K562 (cell line): ENCODE measurements at regions not wholly inside any gene's neighbourhood (a gene's known extent, or its start where the extent isn't known, plus 50 kb on each side); places are given as distances from the start of the nearest gene placed in this dataset.

Experiments used
- ATAC-seq: fragments of 200-7000 bp; cut with Tn5 transposase; 3 replicates; pipeline ENCODE4 v1.9.1; 2020; ENCODE audit warnings: moderate library complexity
- BruUV-seq: library from RNA; stranded (reverse); fragments of 400-500 nt; replicated peaks from 2 replicates; lab custom pipeline; 2021; lab: Mats Ljungman, UMichigan
- CTCF ChIA-PET: fragments of 300-600 bp; formaldehyde crosslinking; extraction: SDS; loops from one replicate; lab custom pipeline; 2021; ENCODE audit warnings: low intra/inter-chr PET ratio; lab: Yijun Ruan, JAX
- POLR2A ChIA-PET: fragments of 300-600, 350-650 bp; sonication (Branson Sonifier 250); formaldehyde crosslinking; extraction: SDS; loops from one replicate; lab custom pipeline; 2021; ENCODE audit warnings: antibody characterized with exemption, inconsistent platforms; lab: Yijun Ruan, JAX
- DNase-seq, 4 experiments: peaks; one replicate each; pipeline versions ENCODE4 v3.0.0 to v3.0.0-alpha.2; 2011 to 2018; ENCODE audit warnings: low spot score in 3 of 4, mixed read lengths in 3 of 4; ENCODE audit errors: extremely low read depth in 1 of 4
- FAIRE-seq: peaks from 2 replicates; lab custom pipeline; 2011; peaks lifted over from hg19 to GRCh38; lab: Jason Lieb, UNC
- H2AFZ ChIP-seq: 2 replicates; pipeline ENCODE4 v1.6.0; 2011; ENCODE audit warnings: low read depth, low read length, control low read depth, inconsistent platforms
- H3K27ac ChIP-seq: fragments of 200-600 bp; 3 replicates; pipeline ENCODE4 v1.8.0; 2011; ENCODE audit warnings: low read depth, mild to moderate bottlenecking, control low read depth, inconsistent platforms, low read length, moderate library complexity, mixed read lengths; ENCODE audit errors: extremely low read depth
- H3K27me3 ChIP-seq, 2 experiments: fragments of 300-600 bp in 1 of 2; 2 replicates in 1 of 2; 3 replicates in 1 of 2; pipeline versions ENCODE4 v1.6.0 to v1.8.0; 2011; ENCODE audit warnings: inconsistent platforms in 2 of 2, low read length in 2 of 2, mild to moderate bottlenecking in 1 of 2, mixed read lengths in 1 of 2, moderate library complexity in 1 of 2; ENCODE audit not compliant: control insufficient read depth in 2 of 2, insufficient read depth in 2 of 2
- H3K36me3 ChIP-seq: fragments of 300-600 bp; 3 replicates; pipeline ENCODE4 v1.8.0; 2011; ENCODE audit warnings: mild to moderate bottlenecking, low read length, inconsistent platforms; ENCODE audit not compliant: control insufficient read depth, insufficient read depth
- H3K4me1 ChIP-seq, 2 experiments: fragments of 200-600 bp in 1 of 2; replicated peaks in 1 of 2; 2 replicates in 1 of 2; 3 replicates in 1 of 2; pipeline versions ENCODE4 v1.5.1 to v1.8.0; 2011; ENCODE audit warnings: inconsistent platforms in 2 of 2, low read length in 2 of 2, mild to moderate bottlenecking in 1 of 2, mixed read lengths in 1 of 2, moderate library complexity in 1 of 2; ENCODE audit not compliant: control insufficient read depth in 2 of 2, insufficient read depth in 2 of 2
- H3K4me2 ChIP-seq: 2 replicates; pipeline ENCODE4 v1.6.1; 2011; ENCODE audit warnings: low read length, control low read depth, inconsistent platforms, mixed read lengths; ENCODE audit not compliant: insufficient read depth
- H3K4me3 ChIP-seq: fragments of 200-600 bp; sonication (generic), shearing (Covaris generic); 2 replicates; pipeline ENCODE4 v1.5.1; 2016; ENCODE audit warnings: control low read depth, inconsistent platforms
- H3K79me2 ChIP-seq: fragments of 200-600 bp; 3 replicates; pipeline ENCODE4 v1.8.0; 2011; ENCODE audit warnings: low read length, inconsistent platforms; ENCODE audit not compliant: control insufficient read depth, insufficient read depth
- H3K9ac ChIP-seq, 2 experiments: 2 replicates each; pipeline versions ENCODE4 v1.6.0 to v1.6.1; 2011; ENCODE audit warnings: low read depth in 2 of 2, low read length in 2 of 2, control low read depth in 1 of 2, inconsistent platforms in 1 of 2, mild to moderate bottlenecking in 1 of 2, mixed read lengths in 1 of 2; ENCODE audit not compliant: insufficient read depth in 1 of 2
- H3K9me1 ChIP-seq: one replicate; pipeline ENCODE4 v1.6.0; 2011; ENCODE audit warnings: inconsistent platforms, mild to moderate bottlenecking, low read length, moderate library complexity; ENCODE audit not compliant: control insufficient read depth, insufficient read depth
- H3K9me3 ChIP-seq: replicated peaks from 2 replicates; pipeline ENCODE4 v1.5.1; 2011; ENCODE audit warnings: low read depth, low read length, inconsistent platforms; ENCODE audit not compliant: control insufficient read depth, insufficient read depth
- H4K20me1 ChIP-seq: replicated peaks from 2 replicates; pipeline ENCODE4 v1.6.1; 2011; ENCODE audit warnings: low read length, inconsistent platforms, mixed read lengths; ENCODE audit not compliant: control insufficient read depth, insufficient read depth
- CBX5 ChIP-seq: IDR thresholded peaks from 2 replicates; pipeline ENCODE4 v1.6.1; 2014; ENCODE audit warnings: low read depth, borderline replicate concordance
- CTBP1 ChIP-seq: fragments of 450-650 bp; IDR thresholded peaks from 2 replicates; pipeline ENCODE4 v1.6.1; 2016; ENCODE audit warnings: borderline replicate concordance
- DNMT1 ChIP-seq: fragments of 450-650 bp; IDR thresholded peaks from 2 replicates; pipeline ENCODE4 v1.6.1; 2016; ENCODE audit warnings: antibody characterized with exemption, mild to moderate bottlenecking
- FOXK2 ChIP-seq, 2 experiments: fragments of 450-650 bp; IDR thresholded peaks in 1 of 2; conservative IDR thresholded peaks in 1 of 2; 2 replicates each; pipeline ENCODE4 v1.6.1; 2016; ENCODE audit warnings: low read depth in 2 of 2, mild to moderate bottlenecking in 1 of 2
- MAZ ChIP-seq, 2 experiments: fragments of 450-650 bp in 1 of 2; sonication (generic) in 1 of 2; formaldehyde crosslinking; IDR thresholded peaks in 1 of 2; conservative IDR thresholded peaks in 1 of 2; 2 replicates each; pipeline versions ENCODE4 v1.4.0 to v1.5.0; 2020; ENCODE audit warnings: mild to moderate bottlenecking in 1 of 2, missing genetic modification reagents in 1 of 2
- NBN ChIP-seq: fragments of 450-650 bp; IDR thresholded peaks from 2 replicates; pipeline ENCODE4 v1.6.1; 2016; ENCODE audit warnings: low read depth, mild to moderate bottlenecking
- POLR2B ChIP-seq: fragments of 450-650 bp; IDR thresholded peaks from 2 replicates; pipeline ENCODE4 v1.6.1; 2018; ENCODE audit warnings: low read depth; ENCODE audit not compliant: partially characterized antibody
- SLC30A9 ChIP-seq: fragments of 250-450 bp; sonication (Bioruptor Pico); IDR thresholded peaks from 2 replicates; pipeline ENCODE4 v1.8.0; 2022; ENCODE audit warnings: mild to moderate bottlenecking, moderate library complexity
- TAL1 ChIP-seq: fragments of 450-650 bp; IDR thresholded peaks from 2 replicates; pipeline ENCODE4 v1.6.1; 2016; ENCODE audit warnings: mild to moderate bottlenecking
- TARDBP ChIP-seq: fragments of 450-650 bp; IDR thresholded peaks from 2 replicates; pipeline ENCODE4 v1.6.1; 2016
- TSC22D4 ChIP-seq: fragments of 450-650 bp; IDR thresholded peaks from 2 replicates; pipeline ENCODE4 v1.6.1; 2016; ENCODE audit warnings: missing genetic modification characterization, missing biosample characterization, control low read depth
- ZNF354B ChIP-seq: fragments of 250-450 bp; sonication (Bioruptor Pico); IDR thresholded peaks from 2 replicates; pipeline ENCODE4 v1.4.0; 2020
- WGBS: fragments of 100-300 bp; shearing (Covaris generic); methylation state at CpG from one replicate; pipeline ENCODE4 v1.1.6; 2016; ENCODE audit warnings: low coverage, mixed read lengths; ENCODE audit not compliant: insufficient coverage; ENCODE audit errors: missing lambda C conversion rate; 5-methylcytosine and 5-hydroxymethylcytosine counted together
- in situ Hi-C: fragments of 300-500 bp; cut with MboI; formaldehyde crosslinking; loops from 4 replicates; pipeline ENCODE4 v1.15.0; 2018; ENCODE audit warnings: inconsistent platforms, mixed read lengths
- intact Hi-C: fragments of 100-400 bp; cut with micrococcal nuclease; formaldehyde crosslinking; loops from 2 replicates; pipeline ENCODE4 v1.14.2; 2022
- TF ChIP-seq, protein P1 (sequence below): fragments of 250-450 bp; sonication (Bioruptor Pico); IDR thresholded peaks from 2 replicates; pipeline ENCODE4 v1.5.0; 2021
- TF ChIP-seq, protein P2 (sequence below): fragments of 450-650 bp; IDR thresholded peaks from 2 replicates; pipeline ENCODE4 v1.6.1; 2018; ENCODE audit not compliant: partially characterized antibody

DNA sequence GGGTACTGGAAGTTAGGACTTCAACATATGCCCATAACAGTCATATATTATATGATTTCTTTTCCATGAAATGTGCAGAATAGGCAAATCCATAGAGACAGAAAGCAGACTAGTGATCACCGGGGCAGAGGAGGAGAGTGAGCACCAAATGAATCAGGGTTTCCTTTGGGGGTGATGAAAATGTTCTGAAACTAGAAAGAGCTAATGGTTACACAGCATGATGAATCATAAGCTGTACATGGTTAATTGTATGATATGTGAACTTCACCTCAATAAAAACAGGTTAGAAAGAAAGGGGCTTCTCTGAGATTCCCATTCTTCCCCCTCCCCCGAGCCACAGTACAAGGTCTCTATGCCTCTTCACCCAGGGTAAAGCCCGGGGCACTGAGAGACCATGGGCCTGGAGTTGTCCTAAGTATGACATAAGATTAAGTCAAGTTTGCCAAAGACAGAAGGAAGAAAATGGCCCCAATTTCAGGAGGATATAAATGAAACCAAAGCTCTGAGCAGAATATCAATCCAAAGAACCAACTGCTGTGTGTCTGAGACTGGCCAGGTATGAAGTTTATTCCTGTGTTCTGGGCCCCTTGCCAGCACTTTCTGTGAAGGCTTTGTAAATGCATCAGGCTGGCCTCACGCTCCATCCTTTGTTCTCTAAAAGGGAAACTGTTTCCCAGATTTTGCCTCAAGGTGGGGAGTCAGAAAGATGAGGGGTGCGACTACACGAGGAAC, 243.8 kb downstream of the CDK5RAP2 start:
- ChIA-PET CTCF (no interaction called here), POLR2A (no interaction called here)
- no peak overlapping the region for H2AFZ ChIP-seq
- ATAC-seq: no peak
- H3K27me3 ChIP-seq: peaks cover 0 to 9% of the 10 kb centered on the region in 2 experiments; a peak in 2 of 5 replicates
- no peak overlapping the region for H3K27ac ChIP-seq
- H3K4me1 ChIP-seq: no peaks in the 10 kb centered on the region
- H3K79me2 ChIP-seq: no peaks in the 10 kb centered on the region
- H3K4me2 ChIP-seq: no peak overlapping the region
- H3K9ac ChIP-seq: no peak overlapping the region
- H3K9me1 ChIP-seq: no peaks in the 10 kb centered on the region
- 3% methylated on average over 6 of the region's 6 CpGs for WGBS
- DNase-seq: no peak
- no peak for TF ChIP-seq TAL1
- no peak for TF ChIP-seq SLC30A9 (CRISPR knock-in tag)
- TF ChIP-seq, protein P1, sequence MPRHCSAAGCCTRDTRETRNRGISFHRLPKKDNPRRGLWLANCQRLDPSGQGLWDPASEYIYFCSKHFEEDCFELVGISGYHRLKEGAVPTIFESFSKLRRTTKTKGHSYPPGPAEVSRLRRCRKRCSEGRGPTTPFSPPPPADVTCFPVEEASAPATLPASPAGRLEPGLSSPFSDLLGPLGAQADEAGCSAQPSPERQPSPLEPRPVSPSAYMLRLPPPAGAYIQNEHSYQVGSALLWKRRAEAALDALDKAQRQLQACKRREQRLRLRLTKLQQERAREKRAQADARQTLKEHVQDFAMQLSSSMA (CRISPR knock-in tag): no peak
- no peak for TF ChIP-seq POLR2B
- no peak for TF ChIP-seq NBN
- no peak for TF ChIP-seq CBX5
- no peak for TF ChIP-seq ZNF354B (CRISPR knock-in tag)
- no peak for TF ChIP-seq TSC22D4 (tag)
- no peak for TF ChIP-seq FOXK2 (conservative IDR thresholded peaks at IDR 0.05 in 1 of 2, IDR thresholded peaks at IDR 0.05 in 1 of 2; ENCODE audit: low read depth in 2 of 2)
- TF ChIP-seq MAZ (CRISPR knock-in tag; conservative IDR thresholded peaks at IDR 0.05 in 1 of 2, IDR thresholded peaks at IDR 0.05 in 1 of 2): no peak
- no peak for TF ChIP-seq DNMT1
- TF ChIP-seq, protein P2, sequence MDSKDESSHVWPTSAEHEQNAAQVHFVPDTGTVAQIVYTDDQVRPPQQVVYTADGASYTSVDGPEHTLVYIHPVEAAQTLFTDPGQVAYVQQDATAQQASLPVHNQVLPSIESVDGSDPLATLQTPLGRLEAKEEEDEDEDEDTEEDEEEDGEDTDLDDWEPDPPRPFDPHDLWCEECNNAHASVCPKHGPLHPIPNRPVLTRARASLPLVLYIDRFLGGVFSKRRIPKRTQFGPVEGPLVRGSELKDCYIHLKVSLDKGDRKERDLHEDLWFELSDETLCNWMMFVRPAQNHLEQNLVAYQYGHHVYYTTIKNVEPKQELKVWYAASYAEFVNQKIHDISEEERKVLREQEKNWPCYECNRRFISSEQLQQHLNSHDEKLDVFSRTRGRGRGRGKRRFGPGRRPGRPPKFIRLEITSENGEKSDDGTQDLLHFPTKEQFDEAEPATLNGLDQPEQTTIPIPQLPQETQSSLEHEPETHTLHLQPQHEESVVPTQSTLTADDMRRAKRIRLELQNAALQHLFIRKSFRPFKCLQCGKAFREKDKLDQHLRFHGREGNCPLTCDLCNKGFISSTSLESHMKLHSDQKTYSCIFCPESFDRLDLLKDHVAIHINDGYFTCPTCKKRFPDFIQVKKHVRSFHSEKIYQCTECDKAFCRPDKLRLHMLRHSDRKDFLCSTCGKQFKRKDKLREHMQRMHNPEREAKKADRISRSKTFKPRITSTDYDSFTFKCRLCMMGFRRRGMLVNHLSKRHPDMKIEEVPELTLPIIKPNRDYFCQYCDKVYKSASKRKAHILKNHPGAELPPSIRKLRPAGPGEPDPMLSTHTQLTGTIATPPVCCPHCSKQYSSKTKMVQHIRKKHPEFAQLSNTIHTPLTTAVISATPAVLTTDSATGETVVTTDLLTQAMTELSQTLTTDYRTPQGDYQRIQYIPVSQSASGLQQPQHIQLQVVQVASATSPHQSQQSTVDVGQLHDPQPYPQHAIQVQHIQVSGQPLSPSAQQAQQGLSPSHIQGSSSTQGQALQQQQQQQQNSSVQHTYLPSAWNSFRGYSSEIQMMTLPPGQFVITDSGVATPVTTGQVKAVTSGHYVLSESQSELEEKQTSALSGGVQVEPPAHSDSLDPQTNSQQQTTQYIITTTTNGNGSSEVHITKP: no peak
- no peak for TF ChIP-seq CTBP1
- TF ChIP-seq TARDBP: no peak
- H3K9me3 ChIP-seq: no peaks in the 10 kb centered on the region
- intact Hi-C loops: no loop called here
- no peaks in the 10 kb centered on the region for H3K36me3 ChIP-seq
- FAIRE-seq: no peak
- no TSS peak for BruUV-seq
- H3K4me3 ChIP-seq: no peak overlapping the region
- in situ Hi-C loops: no loop called here
- H4K20me1 ChIP-seq: no peaks in the 10 kb centered on the region
